ENCODE measurements at regions not wholly inside any gene's neighbourhood (a gene's known extent, or its start where the extent isn't known, plus 50 kb on each side); places are given as distances from the start of the nearest gene placed in this dataset.

GRCh38 chr2:189309331-189309730, 129.8 kb upstream of the COL5A2 start:
- TF ChIP-seq TAF1 (conservative IDR thresholded peaks at IDR 0.05) (no peak), EGR1 (IDR thresholded peaks at IDR 0.05; ENCODE audit: low read depth in 2 of 2) (no peak), CTCF (IDR thresholded peaks at IDR 0.05; ENCODE audit: low read depth, low read length, missing input control) (no peak), REST (IDR thresholded peaks at IDR 0.05) (no peak), NR2F2 (IDR thresholded peaks at IDR 0.05) (no peak), YY1 (IDR thresholded peaks at IDR 0.05) (no peak), SP1 (IDR thresholded peaks at IDR 0.05) (no peak), FOXA1 (IDR thresholded peaks at IDR 0.05) (no peak), RAD21 (IDR thresholded peaks at IDR 0.05) (no peak), MAX (IDR thresholded peaks at IDR 0.05) (no peak), JUND (IDR thresholded peaks at IDR 0.05) (no peak), ZBTB33 (IDR thresholded peaks at IDR 0.05) (no peak), GABPA (IDR thresholded peaks at IDR 0.05 in 1 of 2, conservative IDR thresholded peaks at IDR 0.05 in 1 of 2) (no peak)
- TF ChIP-seq, protein P1, sequence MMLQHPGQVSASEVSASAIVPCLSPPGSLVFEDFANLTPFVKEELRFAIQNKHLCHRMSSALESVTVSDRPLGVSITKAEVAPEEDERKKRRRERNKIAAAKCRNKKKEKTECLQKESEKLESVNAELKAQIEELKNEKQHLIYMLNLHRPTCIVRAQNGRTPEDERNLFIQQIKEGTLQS (IDR thresholded peaks at IDR 0.05) = no peak

All from liver (tissue), 3 donors.